Heart left ventricle (tissue), 13 donors: ENCODE measurements at regions not wholly inside any gene's neighbourhood (a gene's known extent, or its start where the extent isn't known, plus 50 kb on each side); places are given as distances from the start of the nearest gene placed in this dataset.
A peak's percentile ranks its signal among the peaks of the same experiment; 100 is the strongest.

Experiments used
- POLR2A ChIP-seq, 2 donors: fragments of 450-650 bp; IDR thresholded peaks; one replicate each; pipeline ENCODE4 v1.6.1; 2017; ENCODE audit warnings: antibody characterized with exemption in 2 of 2, mild to moderate bottlenecking in 2 of 2, moderate library complexity in 2 of 2
- TF ChIP-seq, protein P1 (sequence below), 12 donors: fragments of 200-600 bp; sonication (generic) in 4 of 12; IDR thresholded peaks; one replicate each; pipeline versions ENCODE4 v1.5.0 to v1.8.0; 2018 to 2022; ENCODE audit warnings: antibody characterized with exemption in 12 of 12, mild to moderate bottlenecking in 5 of 12
- donor health status: ischemic (EF 13 %, LVEDD 7.1; RV severe dilation, severe dysfunction).
- donor health status: DM: no; HTN: yes; CAD: no.
- donor health status: DM: no; HTN: no; CAD: no.
- donor health status: ischemic (EF 25% LVEDD 6.9; RV normal size, moderate dysfunction).
- donor health status: ischemic (EF 25% LVEDD 5.7; RV mildly dilated, moderate dysfunction).
- donor health status: ischemic (EF 35%, LVEDD 5.7; RV mildly dilated, moderate dysfunction).
- donor health status: nonischemic (EF 11% LVEDD 7.7; RV severe dilation, severe dysfunction).
- donor health status: DM: yes; HTN: yes; CAD: no.
- donor health status: PGD.
- donor health status: ischemic (EF 29% LVEDD 5.4; RV normal size, mild dysfunction).
- donor health status: nonischemic (EF 23%, LVEDD 6.1; RV moderate dilation, normal function).

DNA sequence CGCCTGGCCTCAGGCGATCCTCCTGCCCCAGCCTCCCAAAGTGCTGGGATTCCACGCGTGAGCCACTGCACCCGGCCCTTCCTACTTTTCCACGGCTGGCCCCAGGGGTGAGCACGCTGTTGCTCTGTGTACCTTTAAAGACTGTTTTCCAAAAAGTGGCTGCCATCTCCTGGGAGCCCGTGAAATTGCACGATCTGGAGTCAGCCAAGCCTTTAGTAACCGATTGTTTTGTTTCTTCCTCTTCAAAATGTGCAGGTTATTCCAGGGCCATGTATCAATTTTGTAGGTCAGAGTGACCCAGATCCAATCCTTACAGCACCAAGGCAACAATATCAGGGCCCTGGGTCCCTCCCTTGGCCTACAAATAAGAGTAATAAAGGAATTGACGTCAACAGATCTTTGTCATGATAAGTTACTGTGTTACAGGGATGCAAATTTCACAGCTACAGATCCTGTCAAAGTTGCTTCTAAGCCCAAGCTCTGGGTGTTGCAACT is 135.6 kb upstream of the ZNF236 start:
- TF ChIP-seq, protein P1, sequence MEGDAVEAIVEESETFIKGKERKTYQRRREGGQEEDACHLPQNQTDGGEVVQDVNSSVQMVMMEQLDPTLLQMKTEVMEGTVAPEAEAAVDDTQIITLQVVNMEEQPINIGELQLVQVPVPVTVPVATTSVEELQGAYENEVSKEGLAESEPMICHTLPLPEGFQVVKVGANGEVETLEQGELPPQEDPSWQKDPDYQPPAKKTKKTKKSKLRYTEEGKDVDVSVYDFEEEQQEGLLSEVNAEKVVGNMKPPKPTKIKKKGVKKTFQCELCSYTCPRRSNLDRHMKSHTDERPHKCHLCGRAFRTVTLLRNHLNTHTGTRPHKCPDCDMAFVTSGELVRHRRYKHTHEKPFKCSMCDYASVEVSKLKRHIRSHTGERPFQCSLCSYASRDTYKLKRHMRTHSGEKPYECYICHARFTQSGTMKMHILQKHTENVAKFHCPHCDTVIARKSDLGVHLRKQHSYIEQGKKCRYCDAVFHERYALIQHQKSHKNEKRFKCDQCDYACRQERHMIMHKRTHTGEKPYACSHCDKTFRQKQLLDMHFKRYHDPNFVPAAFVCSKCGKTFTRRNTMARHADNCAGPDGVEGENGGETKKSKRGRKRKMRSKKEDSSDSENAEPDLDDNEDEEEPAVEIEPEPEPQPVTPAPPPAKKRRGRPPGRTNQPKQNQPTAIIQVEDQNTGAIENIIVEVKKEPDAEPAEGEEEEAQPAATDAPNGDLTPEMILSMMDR (IDR thresholded peaks at IDR 0.05) = peak; percentile 43 to 78 (median 60)
- TF ChIP-seq POLR2A (IDR thresholded peaks at IDR 0.05) = no peak
